Naive B cell (primary cell): ENCODE measurements at regions not wholly inside any gene's neighbourhood (a gene's known extent, or its start where the extent isn't known, plus 50 kb on each side); places are given as distances from the start of the nearest gene placed in this dataset.

Experiments used
- ATAC-seq, 2 donors: fragments of 150-1000 bp; cut with Tn5 transposase; 2 replicates each; pipeline ENCODE4 v1.10.0; 2021; ENCODE audit warnings: low read depth in 2 of 2, mild to moderate bottlenecking in 2 of 2, moderate library complexity in 2 of 2
- DNase-seq: peaks from one replicate; pipeline ENCODE4 v3.0.0; 2022
- H3K27ac Mint-ChIP-seq, 6 donors: one replicate each; pipeline ENCODE4 v1.8.0; 2020 to 2022; ENCODE audit warnings: mild to moderate bottlenecking in 6 of 6, mixed read lengths in 6 of 6, moderate library complexity in 5 of 6, inconsistent platforms in 2 of 6
- H3K27me3 Mint-ChIP-seq, 3 donors: one replicate each; pipeline ENCODE4 v1.8.0; 2021 to 2022; ENCODE audit warnings: mixed read lengths in 3 of 3, mild to moderate bottlenecking in 1 of 3
- H3K36me3 Mint-ChIP-seq, 2 donors: one replicate each; pipeline ENCODE4 v1.8.0; 2020 to 2022; ENCODE audit warnings: mixed read lengths in 2 of 2, inconsistent platforms in 1 of 2, mild to moderate bottlenecking in 1 of 2
- H3K4me1 Mint-ChIP-seq, 3 donors: one replicate each; pipeline ENCODE4 v1.8.0; 2020 to 2022; ENCODE audit warnings: mixed read lengths in 3 of 3, inconsistent platforms in 1 of 3, mild to moderate bottlenecking in 1 of 3, moderate library complexity in 1 of 3
- H3K4me3 Mint-ChIP-seq, 8 donors: one replicate each; pipeline ENCODE4 v1.8.0; 2020 to 2022; ENCODE audit warnings: mild to moderate bottlenecking in 8 of 8, mixed read lengths in 8 of 8, moderate library complexity in 8 of 8, inconsistent platforms in 2 of 8
- H3K9me3 Mint-ChIP-seq, 7 donors: one replicate each; pipeline ENCODE4 v1.8.0; 2020 to 2022; ENCODE audit warnings: mixed read lengths in 7 of 7, mild to moderate bottlenecking in 5 of 7, inconsistent platforms in 2 of 7, moderate library complexity in 1 of 7

GRCh38 chr5:106940301-106940846, 730.4 kb downstream of the EFNA5 start:
- ATAC-seq (no peak), DNase-seq (no peak)
- Mint-ChIP-seq H3K4me1 (no peaks in the 10 kb centered on the region), H3K36me3 (no peaks in the 10 kb centered on the region), H3K27ac (no peak overlapping the region), H3K9me3 (peaks cover 0 to 9% (median 4%) of the 10 kb centered on the region in 7 donors), H3K4me3 (no peak overlapping the region), H3K27me3 (no peaks in the 10 kb centered on the region)

GRCh38 chr5:106923409-106923808, 747.3 kb downstream of the EFNA5 start:
- DNase-seq (no peak), ATAC-seq (no peak)
- Mint-ChIP-seq H3K4me1 (no peaks in the 10 kb centered on the region), H3K4me3 (no peak overlapping the region), H3K9me3 (peaks cover 0 to 6% (median 4%) of the 10 kb centered on the region in 7 donors), H3K27ac (no peak overlapping the region), H3K36me3 (no peaks in the 10 kb centered on the region), H3K27me3 (no peaks in the 10 kb centered on the region)

- peaks cover 0 to 4% (median 0%) of the 10 kb centered on the region in 7 donors for H3K9me3 Mint-ChIP-seq
- no peaks in the 10 kb centered on the region for H3K36me3 Mint-ChIP-seq
- ATAC-seq, result no peak
- no peak for DNase-seq
- no peak overlapping the region for H3K27ac Mint-ChIP-seq
- H3K4me3 Mint-ChIP-seq, result no peak overlapping the region
- no peaks in the 10 kb centered on the region for H3K27me3 Mint-ChIP-seq
- no peaks in the 10 kb centered on the region for H3K4me1 Mint-ChIP-seq
Measured at GRCh38 chr5:106921567-106921966, 749.2 kb downstream of the EFNA5 start.

- Mint-ChIP-seq H3K4me1 (no peaks in the 10 kb centered on the region), H3K27me3 (no peaks in the 10 kb centered on the region), H3K36me3 (no peaks in the 10 kb centered on the region), H3K27ac (no peak overlapping the region), H3K4me3 (no peak overlapping the region), H3K9me3 (peaks cover 0 to 6% (median 2%) of the 10 kb centered on the region in 7 donors)
- no peak for ATAC-seq
- DNase-seq, result no peak
Measured at GRCh38 chr5:106910486-106910885, 760.3 kb downstream of the EFNA5 start.

- Mint-ChIP-seq H3K36me3 (no peaks in the 10 kb centered on the region), H3K27ac (no peak overlapping the region), H3K9me3 (peaks cover 0 to 1% (median 0%) of the 10 kb centered on the region in 7 donors), H3K4me1 (no peaks in the 10 kb centered on the region), H3K27me3 (no peaks in the 10 kb centered on the region), H3K4me3 (no peak overlapping the region)
- DNase-seq (no peak), ATAC-seq (no peak)
Measured at GRCh38 chr5:106909716-106910115, 761.0 kb downstream of the EFNA5 start.

- H3K27ac Mint-ChIP-seq, result no peak overlapping the region
- no peak overlapping the region for H3K4me3 Mint-ChIP-seq
- H3K27me3 Mint-ChIP-seq, result no peaks in the 10 kb centered on the region
- DNase-seq (no peak), ATAC-seq (no peak)
- H3K36me3 Mint-ChIP-seq, result no peaks in the 10 kb centered on the region
- H3K4me1 Mint-ChIP-seq, result no peaks in the 10 kb centered on the region
- peaks cover 0 to 3% (median 0%) of the 10 kb centered on the region in 7 donors for H3K9me3 Mint-ChIP-seq
Measured at GRCh38 chr5:106907979-106908378, 762.8 kb downstream of the EFNA5 start.

- no peak overlapping the region for H3K27ac Mint-ChIP-seq
Measured at GRCh38 chr5:106906199-106906598, 764.5 kb downstream of the EFNA5 start.

GRCh38 chr5:106894964-106895363, 775.8 kb downstream of the EFNA5 start:
- no peak for DNase-seq
- no peak for ATAC-seq
- Mint-ChIP-seq H3K4me1 (no peaks in the 10 kb centered on the region), H3K4me3 (no peak overlapping the region), H3K9me3 (peaks cover 0 to 7% (median 0%) of the 10 kb centered on the region in 7 donors), H3K36me3 (no peaks in the 10 kb centered on the region), H3K27me3 (no peaks in the 10 kb centered on the region), H3K27ac (no peak overlapping the region)

More at GRCh38 chr5:106906199-106906598, 764.5 kb downstream of the EFNA5 start:
- no peak for DNase-seq
- Mint-ChIP-seq H3K27me3 (no peaks in the 10 kb centered on the region), H3K4me1 (no peaks in the 10 kb centered on the region), H3K36me3 (no peaks in the 10 kb centered on the region), H3K4me3 (no peak overlapping the region), H3K9me3 (peaks cover 0 to 6% (median 0%) of the 10 kb centered on the region in 7 donors)
- ATAC-seq, result no peak

- DNase-seq (no peak), ATAC-seq (no peak)
- Mint-ChIP-seq H3K4me1 (no peaks in the 10 kb centered on the region), H3K9me3 (peaks cover 0 to 4% (median 0%) of the 10 kb centered on the region in 7 donors), H3K27ac (no peak overlapping the region), H3K36me3 (no peaks in the 10 kb centered on the region), H3K4me3 (no peak overlapping the region), H3K27me3 (no peaks in the 10 kb centered on the region)
Measured at GRCh38 chr5:106882035-106882434, 788.7 kb downstream of the EFNA5 start.

GRCh38 chr5:106880656-106881055, 790.1 kb downstream of the EFNA5 start:
- no peak for ATAC-seq
- Mint-ChIP-seq H3K4me1 (no peaks in the 10 kb centered on the region), H3K4me3 (no peak overlapping the region), H3K36me3 (no peaks in the 10 kb centered on the region), H3K27ac (no peak overlapping the region), H3K27me3 (no peaks in the 10 kb centered on the region), H3K9me3 (peaks cover 0 to 11% (median 1%) of the 10 kb centered on the region in 7 donors)
- no peak for DNase-seq

GRCh38 chr5:106877881-106878280, 792.9 kb downstream of the EFNA5 start:
- H3K4me1 Mint-ChIP-seq, result no peaks in the 10 kb centered on the region
- no peak overlapping the region for H3K27ac Mint-ChIP-seq
- no peaks in the 10 kb centered on the region for H3K36me3 Mint-ChIP-seq
- DNase-seq, result no peak
- no peak overlapping the region for H3K4me3 Mint-ChIP-seq
- peaks cover 0 to 18% (median 2%) of the 10 kb centered on the region in 7 donors for H3K9me3 Mint-ChIP-seq
- H3K27me3 Mint-ChIP-seq, result no peaks in the 10 kb centered on the region
- ATAC-seq, result no peak

GRCh38 chr5:106876665-106877194, 794.0 kb downstream of the EFNA5 start:
- no peak overlapping the region for H3K27ac Mint-ChIP-seq
- ATAC-seq, result no peak
- H3K36me3 Mint-ChIP-seq, result no peaks in the 10 kb centered on the region
- no peak overlapping the region for H3K4me3 Mint-ChIP-seq
- no peak for DNase-seq
- peaks cover 0 to 18% (median 2%) of the 10 kb centered on the region in 7 donors for H3K9me3 Mint-ChIP-seq
- H3K27me3 Mint-ChIP-seq, result no peaks in the 10 kb centered on the region
- H3K4me1 Mint-ChIP-seq, result no peaks in the 10 kb centered on the region

- peak overlapping the region in 1 of 6 donors; percentile 48 for H3K27ac Mint-ChIP-seq
- no peaks in the 10 kb centered on the region for H3K4me1 Mint-ChIP-seq
Measured at GRCh38 chr5:106876298-106876622, 794.5 kb downstream of the EFNA5 start.

GRCh38 chr5:106875591-106876297, 795.0 kb downstream of the EFNA5 start:
- H3K9me3 Mint-ChIP-seq, result peaks cover 0 to 18% (median 1%) of the 10 kb centered on the region in 7 donors
- ATAC-seq, result no peak

More at GRCh38 chr5:106876298-106876622, 794.5 kb downstream of the EFNA5 start:
- Mint-ChIP-seq H3K4me3 (peak overlapping the region in 1 of 8 donors; percentile 41), H3K27me3 (no peaks in the 10 kb centered on the region), H3K9me3 (peaks cover 0 to 18% (median 1%) of the 10 kb centered on the region in 7 donors), H3K36me3 (no peaks in the 10 kb centered on the region)
- DNase-seq, result no peak
- no peak for ATAC-seq

More at GRCh38 chr5:106875591-106876297, 795.0 kb downstream of the EFNA5 start:
- no peak for DNase-seq
- Mint-ChIP-seq H3K36me3 (no peaks in the 10 kb centered on the region), H3K27ac (no peak overlapping the region), H3K27me3 (no peaks in the 10 kb centered on the region), H3K4me3 (no peak overlapping the region), H3K4me1 (no peaks in the 10 kb centered on the region)
